Prostate gland (tissue), 2 donors: ENCODE measurements at regions not wholly inside any gene's neighbourhood (a gene's known extent, or its start where the extent isn't known, plus 50 kb on each side); places are given as distances from the start of the nearest gene placed in this dataset.

Experiments
- CTCF ChIP-seq, 4 experiments: fragments of 200-600 bp in 2 of 4; fragments of 450-650 bp in 2 of 4; sonication (generic) in 2 of 4; IDR thresholded peaks; 1 replicate in 3 of 4; 2 replicates in 1 of 4; pipeline ENCODE4 v1.5.1; 2016 to 2019; ENCODE audit warnings: antibody characterized with exemption in 4 of 4, mild to moderate bottlenecking in 2 of 4, moderate library complexity in 2 of 4
- POLR2A ChIP-seq: fragments of 450-650 bp; IDR thresholded peaks from one replicate; pipeline ENCODE4 v1.6.1; 2016; ENCODE audit warnings: antibody characterized with exemption, mild to moderate bottlenecking

- TF ChIP-seq CTCF (IDR thresholded peaks at IDR 0.05) (no peak), POLR2A (no peak)
Observed at GRCh38 chr7:146002008-146002407, 114.6 kb upstream of the CNTNAP2 start.
